Activated CD4-positive, alpha-beta memory T cell treated with anti-CD3 and anti-CD28 coated beads for 36 hours (primary cell): ENCODE measurements at regions not wholly inside any gene's neighbourhood (a gene's known extent, or its start where the extent isn't known, plus 50 kb on each side); places are given as distances from the start of the nearest gene placed in this dataset.
A peak's percentile ranks its signal among the peaks of the same experiment; 100 is the strongest.
"Not testable (repeated sequence)": the region's sequence is repeated elsewhere in the genome, so short reads cannot be mapped to it uniquely, and the experiment has no call there.

Experiments
- CTCF ChIA-PET: fragments of 350-600 bp; sonication (Branson Sonifier 250); formaldehyde crosslinking; loops from one replicate; lab custom pipeline; 2021; ENCODE audit warnings: antibody characterized with exemption, inconsistent platforms; lab: Charles Lee
- POLR2A ChIA-PET: fragments of 350-600 bp; sonication (Branson Sonifier 250); formaldehyde crosslinking; loops from one replicate; lab custom pipeline; 2021; ENCODE audit warnings: antibody characterized with exemption; lab: Charles Lee
- DNase-seq: peaks from one replicate; pipeline ENCODE4 v3.0.0-alpha.2; 2020
- H3K27ac Mint-ChIP-seq: one replicate; pipeline ENCODE4 v1.8.0; 2021; ENCODE audit warnings: mixed read lengths
- H3K27me3 Mint-ChIP-seq: one replicate; pipeline ENCODE4 v1.8.0; 2021; ENCODE audit warnings: mixed read lengths
- H3K36me3 Mint-ChIP-seq: one replicate; pipeline ENCODE4 v1.8.0; 2021; ENCODE audit warnings: mixed read lengths
- H3K4me1 Mint-ChIP-seq: one replicate; pipeline ENCODE4 v1.8.0; 2021; ENCODE audit warnings: low read depth, mixed read lengths
- H3K4me3 Mint-ChIP-seq: one replicate; pipeline ENCODE4 v1.8.0; 2021; ENCODE audit warnings: mild to moderate bottlenecking, mixed read lengths
- H3K9me3 Mint-ChIP-seq: one replicate; pipeline ENCODE4 v1.8.0; 2021; ENCODE audit warnings: mixed read lengths
- intact Hi-C: fragments of 100-400 bp; cut with micrococcal nuclease; formaldehyde crosslinking; loops from one replicate; pipeline ENCODE4 v1.15.1; 2023

- peaks cover 11% of the 10 kb centered on the region for H3K9me3 Mint-ChIP-seq
- CTCF ChIA-PET: interaction anchor here (1.5 to 3.2 kb wide), 2 partner anchors 16 to 326 kb away, joined by 5 to 16 read pairs; no protein-coding TSS in a partner anchor
- H3K36me3 Mint-ChIP-seq: no peaks in the 10 kb centered on the region
- H3K4me1 Mint-ChIP-seq: peaks cover under 1% of the 10 kb centered on the region
- intact Hi-C loops: no loop called here
- peaks cover 7% of the 10 kb centered on the region for H3K27me3 Mint-ChIP-seq
- H3K4me3 Mint-ChIP-seq: no peak overlapping the region
- no peak overlapping the region for H3K27ac Mint-ChIP-seq
- POLR2A ChIA-PET: no interaction called here
- no peak for DNase-seq
These were observed 90.3 kb downstream of the SMIM20 start for GRCh38 chr4:26004290-26004689.

- intact Hi-C loops: no loop called here
- Mint-ChIP-seq H3K4me1 (peaks cover 7% of the 10 kb centered on the region), H3K27ac (no peak overlapping the region), H3K27me3 (peaks cover 10% of the 10 kb centered on the region), H3K9me3 (peaks cover 14% of the 10 kb centered on the region), H3K4me3 (no peak overlapping the region), H3K36me3 (no peaks in the 10 kb centered on the region)
- no peak for DNase-seq
- ChIA-PET POLR2A (no interaction called here), CTCF (interaction anchor here (0.8 to 3.2 kb wide), 3 partner anchors 10 to 79 kb away, joined by 3 to 16 read pairs (median 4); no protein-coding TSS in a partner anchor)
These were observed 91.7 kb downstream of the SMIM20 start for GRCh38 chr4:26005764-26006163.

DNA sequence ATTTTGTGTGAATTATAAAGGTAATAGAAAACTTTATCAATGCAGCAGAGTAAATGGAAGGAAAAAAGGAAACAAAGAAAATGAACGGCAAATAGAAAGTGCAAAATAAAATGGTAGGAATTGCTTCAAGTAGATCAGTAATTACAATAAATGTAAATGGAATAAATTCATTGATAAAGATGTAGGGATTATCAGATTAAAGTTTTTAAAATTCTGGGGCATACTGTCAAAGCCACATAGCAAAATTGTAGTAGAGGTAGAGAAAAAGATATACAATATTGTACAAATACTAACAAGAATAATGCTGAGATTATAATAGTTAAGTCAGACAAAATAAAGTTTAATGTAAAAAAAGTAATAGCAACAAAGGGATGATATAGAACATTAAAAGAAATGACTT lies 94.7 kb downstream of the SMIM20 start:
- intact Hi-C loops: loop anchor here (1.0 kb wide), 1 partner anchor 70 kb away; no protein-coding TSS in a partner anchor
- ChIA-PET POLR2A (no interaction called here), CTCF (interaction anchor here (0.9 to 1.7 kb wide), 2 partner anchors 21 to 70 kb away, joined by 3 to 4 read pairs; no protein-coding TSS in a partner anchor)
- H3K4me1 Mint-ChIP-seq: peaks cover 7% of the 10 kb centered on the region
- H3K27ac Mint-ChIP-seq: no peak overlapping the region
- H3K36me3 Mint-ChIP-seq: no peaks in the 10 kb centered on the region
- peaks cover 14% of the 10 kb centered on the region for H3K9me3 Mint-ChIP-seq
- no peak for DNase-seq
- H3K4me3 Mint-ChIP-seq: no peak overlapping the region
- H3K27me3 Mint-ChIP-seq: peaks cover 27% of the 10 kb centered on the region

DNA sequence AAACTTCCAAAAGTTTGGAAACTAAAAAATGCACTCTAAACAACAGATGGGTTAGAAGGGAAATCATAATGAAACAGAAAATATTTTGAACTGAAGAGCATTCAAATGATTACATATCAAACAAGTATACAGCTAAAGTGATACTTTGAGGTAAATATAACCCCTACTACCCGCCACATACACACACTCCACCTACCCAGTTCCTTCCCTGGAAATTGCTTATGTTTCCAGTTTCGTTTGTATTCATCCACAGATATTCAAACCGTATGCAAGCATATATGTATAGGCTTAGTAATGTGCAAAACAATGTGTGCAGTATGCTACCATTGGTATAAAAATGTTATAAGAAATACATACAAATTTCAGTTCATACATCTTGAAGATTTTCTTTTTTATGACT lies 95.5 kb downstream of the SMIM20 start:
- H3K36me3 Mint-ChIP-seq: no peaks in the 10 kb centered on the region
- H3K4me3 Mint-ChIP-seq: no peak overlapping the region
- no peak for DNase-seq
- intact Hi-C loops: loop anchor here (1.0 kb wide), 1 partner anchor 71 kb away; no protein-coding TSS in a partner anchor
- peaks cover 7% of the 10 kb centered on the region for H3K4me1 Mint-ChIP-seq
- no peak overlapping the region for H3K27ac Mint-ChIP-seq
- ChIA-PET CTCF (interaction anchor here (1.2 kb wide), 1 partner anchor 22 kb away, joined by 5 read pairs; no protein-coding TSS in a partner anchor), POLR2A (interaction anchor here (0.6 kb wide), 1 partner anchor 74 kb away, joined by 4 read pairs; no protein-coding TSS in a partner anchor)
- H3K9me3 Mint-ChIP-seq: peaks cover 14% of the 10 kb centered on the region
- peaks cover 31% of the 10 kb centered on the region for H3K27me3 Mint-ChIP-seq

- DNase-seq: no peak
- POLR2A ChIA-PET: interaction anchor here (0.6 kb wide), 1 partner anchor 74 kb away, joined by 4 read pairs; no protein-coding TSS in a partner anchor
- no peak overlapping the region for H3K27ac Mint-ChIP-seq
- H3K27me3 Mint-ChIP-seq: peaks cover 34% of the 10 kb centered on the region
- H3K4me3 Mint-ChIP-seq: no peak overlapping the region
- CTCF ChIA-PET: interaction anchor here (1.2 kb wide), 1 partner anchor 23 kb away, joined by 5 read pairs; no protein-coding TSS in a partner anchor
- H3K36me3 Mint-ChIP-seq: no peaks in the 10 kb centered on the region
- intact Hi-C loops: no loop called here
- peaks cover 14% of the 10 kb centered on the region for H3K9me3 Mint-ChIP-seq
- H3K4me1 Mint-ChIP-seq: peaks cover 7% of the 10 kb centered on the region
These were observed 96.3 kb downstream of the SMIM20 start for GRCh38 chr4:26010304-26010703.

GRCh38 chr4:26013629-26014028 lies 99.6 kb downstream of the SMIM20 start:
- Mint-ChIP-seq H3K27ac (no peak overlapping the region), H3K4me1 (peaks cover 13% of the 10 kb centered on the region)

DNA sequence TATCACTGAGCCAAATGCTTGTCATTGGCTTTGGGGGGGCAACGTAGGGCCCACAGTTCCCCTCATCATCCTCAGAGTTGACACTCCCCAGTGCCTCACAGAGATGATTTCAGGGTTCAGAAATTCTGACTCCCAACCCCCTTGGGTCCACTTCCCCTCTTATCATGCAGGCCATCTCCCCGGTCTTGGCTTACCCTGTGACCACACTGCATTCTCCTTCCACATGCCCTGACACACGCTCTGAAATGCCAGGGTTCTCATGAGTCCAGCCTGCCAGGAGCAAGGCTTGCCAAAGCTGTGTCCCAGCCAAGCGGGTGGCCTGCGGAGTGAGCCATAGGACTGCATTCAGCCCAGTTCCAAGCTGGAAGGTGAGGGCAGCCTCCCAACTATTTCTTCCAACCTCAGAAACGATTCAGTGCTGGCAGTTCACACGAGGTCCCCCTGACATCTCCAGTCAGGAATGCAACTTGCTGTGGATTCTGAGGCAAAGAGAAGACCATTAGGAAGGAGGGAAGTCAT lies 101.2 kb downstream of the SMIM20 start:
- Mint-ChIP-seq H3K9me3 (no peaks in the 10 kb centered on the region), H3K4me1 (peaks cover 17% of the 10 kb centered on the region), H3K36me3 (no peaks in the 10 kb centered on the region), H3K27me3 (peaks cover 36% of the 10 kb centered on the region), H3K4me3 (no peak overlapping the region), H3K27ac (no peak overlapping the region)
- no peak for DNase-seq
- CTCF ChIA-PET: no interaction called here
- intact Hi-C loops: no loop called here
- POLR2A ChIA-PET: no interaction called here

More at GRCh38 chr4:26013629-26014028, 99.6 kb downstream of the SMIM20 start:
- Mint-ChIP-seq H3K4me3 (no peak overlapping the region), H3K36me3 (no peaks in the 10 kb centered on the region), H3K27me3 (peaks cover 37% of the 10 kb centered on the region), H3K9me3 (peaks cover 8% of the 10 kb centered on the region)
- no peak for DNase-seq
- CTCF ChIA-PET: interaction anchor here (1.0 to 1.6 kb wide), 2 partner anchors 16 to 26 kb away, joined by 3 to 4 read pairs; no protein-coding TSS in a partner anchor
- intact Hi-C loops: no loop called here
- POLR2A ChIA-PET: no interaction called here

GRCh38 chr4:26015906-26016305 lies 101.9 kb downstream of the SMIM20 start:
- no peak overlapping the region for H3K27ac Mint-ChIP-seq
- POLR2A ChIA-PET: no interaction called here
- CTCF ChIA-PET: no interaction called here
- intact Hi-C loops: no loop called here
- no peak for DNase-seq
- no peak overlapping the region for H3K4me3 Mint-ChIP-seq
- H3K4me1 Mint-ChIP-seq: peaks cover 20% of the 10 kb centered on the region
- no peaks in the 10 kb centered on the region for H3K36me3 Mint-ChIP-seq
- H3K27me3 Mint-ChIP-seq: peaks cover 32% of the 10 kb centered on the region
- H3K9me3 Mint-ChIP-seq: no peaks in the 10 kb centered on the region

DNA sequence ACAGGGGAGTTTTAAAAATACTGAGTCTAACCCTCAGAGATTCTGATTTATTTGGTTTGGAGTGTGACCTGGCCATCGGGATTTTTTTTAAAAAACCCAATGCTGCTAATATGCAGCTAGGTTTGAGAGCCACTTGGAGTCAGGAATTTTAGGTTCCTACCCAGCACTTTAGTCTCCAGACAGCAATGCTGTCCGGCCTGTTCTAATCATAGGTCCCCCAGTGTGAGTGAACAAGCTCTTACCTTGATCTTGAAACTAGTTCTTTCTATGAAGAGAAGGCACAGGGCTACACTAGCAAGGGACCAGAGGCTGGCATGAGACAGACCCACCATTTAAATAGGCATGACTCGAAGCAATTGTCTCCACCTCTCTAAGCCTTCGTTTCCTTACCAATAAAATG lies 103.5 kb downstream of the SMIM20 start:
- H3K4me1 Mint-ChIP-seq: peaks cover 20% of the 10 kb centered on the region
- no peaks in the 10 kb centered on the region for H3K9me3 Mint-ChIP-seq
- no peak overlapping the region for H3K4me3 Mint-ChIP-seq
- peaks cover 24% of the 10 kb centered on the region for H3K27me3 Mint-ChIP-seq
- POLR2A ChIA-PET: interaction anchor here (0.9 kb wide), 1 partner anchor 57 kb away, joined by 3 read pairs; no protein-coding TSS in a partner anchor
- no peak overlapping the region for H3K27ac Mint-ChIP-seq
- no peak for DNase-seq
- no peaks in the 10 kb centered on the region for H3K36me3 Mint-ChIP-seq
- CTCF ChIA-PET: interaction anchor here (1.7 kb wide), 1 partner anchor 29 kb away, joined by 5 read pairs; no protein-coding TSS in a partner anchor
- intact Hi-C loops: no loop called here

GRCh38 chr4:26017961-26018700 lies 104.1 kb downstream of the SMIM20 start:
- H3K27ac Mint-ChIP-seq, H3K4me3 Mint-ChIP-seq, intact Hi-C loops, H3K36me3 Mint-ChIP-seq, H3K9me3 Mint-ChIP-seq, POLR2A ChIA-PET, DNase-seq: not testable (repeated sequence)
- H3K27me3 Mint-ChIP-seq: peaks cover 18% of the 10 kb centered on the region
- peaks cover 20% of the 10 kb centered on the region for H3K4me1 Mint-ChIP-seq
- CTCF ChIA-PET: interaction anchor here (0.9 to 1.7 kb wide), 3 partner anchors 11 to 57 kb away, joined by 3 to 5 read pairs (median 4); no protein-coding TSS in a partner anchor

GRCh38 chr4:26020083-26020668 lies 106.2 kb downstream of the SMIM20 start:
- Mint-ChIP-seq H3K4me3 (peak overlapping the region; percentile 35), H3K4me1 (peaks cover 20% of the 10 kb centered on the region), H3K27me3 (peaks cover 14% of the 10 kb centered on the region), H3K36me3 (no peaks in the 10 kb centered on the region), H3K27ac (peak overlapping the region; percentile 61), H3K9me3 (no peaks in the 10 kb centered on the region)
- POLR2A ChIA-PET: no interaction called here
- intact Hi-C loops: loop anchor here (10.0 kb wide), 2 partner anchors 705 to 845 kb away; partner anchors contain the start of gene STIM2
- CTCF ChIA-PET: interaction anchor here (1.5 kb wide), 1 partner anchor 9 kb away, joined by 6 read pairs; no protein-coding TSS in a partner anchor
- DNase-seq: peak; percentile 66
